LHCN-M2 (cell line): ENCODE measurements at regions not wholly inside any gene's neighbourhood (a gene's known extent, or its start where the extent isn't known, plus 50 kb on each side); places are given as distances from the start of the nearest gene placed in this dataset.

ENCODE experiments used
- DNase-seq: peaks from one replicate; pipeline ENCODE4 v3.0.0-alpha.2; 2012; ENCODE audit warnings: low read depth

DNA sequence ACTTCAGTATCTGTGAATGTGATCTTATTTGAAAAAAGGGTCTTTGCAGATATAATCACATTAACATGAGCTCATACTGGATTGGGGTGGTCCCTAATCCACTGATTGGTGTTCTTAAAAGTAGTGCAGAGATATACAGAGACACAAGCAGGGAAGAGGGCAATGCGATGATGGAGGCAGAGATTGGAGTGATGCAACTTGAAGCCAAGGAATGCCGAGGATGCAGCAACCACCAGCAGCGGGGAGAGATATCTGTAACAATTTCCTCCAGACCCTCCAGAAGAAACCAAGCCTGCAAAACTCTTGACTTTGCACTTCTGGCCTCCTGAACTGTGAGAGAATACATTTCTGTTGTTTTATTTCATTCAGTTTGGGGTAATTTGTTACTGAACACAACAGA, 171.0 kb upstream of the MBNL1 start:
- DNase-seq: no peak

DNA sequence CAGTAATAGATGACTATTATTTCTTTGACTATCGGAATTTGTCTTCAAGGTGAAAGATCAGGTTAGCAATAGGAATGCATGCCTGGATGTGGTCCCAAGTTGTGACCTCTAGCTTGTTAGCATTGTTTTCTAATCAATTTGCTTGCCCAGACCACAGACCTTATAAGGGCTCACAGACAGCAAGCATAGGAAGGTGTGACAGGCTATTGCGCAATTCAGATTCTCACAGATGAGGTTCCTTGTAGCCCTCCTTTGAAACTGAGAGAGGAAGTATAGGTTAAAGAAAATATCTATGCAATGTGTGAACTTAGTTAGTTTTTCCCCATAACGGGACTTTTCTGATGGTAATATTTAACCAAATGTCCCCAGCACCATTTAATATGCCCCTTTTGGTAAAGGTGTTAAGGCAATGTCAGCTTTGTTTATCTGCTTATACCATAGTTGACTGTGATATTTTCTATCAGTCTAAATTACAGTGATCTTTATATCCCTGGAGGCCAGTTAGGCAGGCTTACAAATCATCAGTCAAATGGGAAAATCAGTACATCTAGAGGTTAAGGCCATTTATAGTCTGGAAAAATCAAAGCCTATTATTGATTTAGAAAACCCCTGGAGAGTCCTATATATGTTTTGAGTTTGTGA, 168.1 kb upstream of the MBNL1 start:
- DNase-seq: no peak

DNA sequence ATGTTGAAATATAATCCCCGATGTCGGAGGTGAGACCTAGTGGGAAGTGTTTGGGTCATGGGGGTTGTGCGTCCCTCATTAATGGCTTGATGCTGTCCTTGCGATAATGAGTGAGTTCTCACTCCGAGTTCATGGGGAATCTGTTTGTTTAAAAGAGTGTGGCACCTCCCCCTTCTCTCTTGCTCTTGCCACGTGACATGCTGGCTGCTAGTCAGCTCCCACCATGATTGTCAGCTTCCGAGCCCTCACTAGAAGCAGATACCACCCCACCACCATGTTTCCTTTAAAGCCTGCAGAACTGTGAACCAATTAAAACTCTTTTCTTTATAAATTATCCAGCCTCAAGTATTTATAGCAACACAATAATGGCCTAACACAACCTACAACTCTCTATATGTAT, 166.3 kb upstream of the MBNL1 start:
- DNase-seq: no peak

- DNase-seq: no peak
These were observed 165.5 kb upstream of the MBNL1 start for GRCh38 chr3:152103257-152103656.

DNA sequence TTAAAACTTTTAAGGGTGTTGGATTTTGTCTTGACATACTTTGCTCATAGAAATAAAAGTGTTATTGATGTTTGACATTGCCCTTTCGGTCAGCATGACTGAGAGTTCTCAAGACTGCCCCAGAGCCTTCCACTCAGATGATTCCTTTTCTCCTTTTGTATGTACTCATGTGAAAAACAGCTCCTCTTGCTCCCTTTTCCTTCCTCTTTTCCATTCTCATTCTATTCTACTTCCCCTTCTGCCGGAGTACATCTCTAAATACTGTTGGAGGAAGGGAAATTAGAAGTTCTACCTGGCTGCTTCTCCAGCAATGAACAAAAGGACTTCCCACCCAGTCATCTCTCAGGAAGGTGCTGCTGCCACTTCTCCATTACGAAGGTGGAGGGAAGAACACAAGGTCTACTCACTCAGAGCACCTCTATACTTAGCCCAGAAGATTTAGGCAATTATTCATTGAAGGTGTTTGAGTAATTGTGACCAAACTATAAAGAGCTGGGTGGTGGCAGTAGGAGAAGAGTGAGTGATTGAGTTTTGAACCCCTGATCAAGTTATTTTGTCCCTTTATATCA, 163.8 kb upstream of the MBNL1 start:
- DNase-seq: no peak

DNA sequence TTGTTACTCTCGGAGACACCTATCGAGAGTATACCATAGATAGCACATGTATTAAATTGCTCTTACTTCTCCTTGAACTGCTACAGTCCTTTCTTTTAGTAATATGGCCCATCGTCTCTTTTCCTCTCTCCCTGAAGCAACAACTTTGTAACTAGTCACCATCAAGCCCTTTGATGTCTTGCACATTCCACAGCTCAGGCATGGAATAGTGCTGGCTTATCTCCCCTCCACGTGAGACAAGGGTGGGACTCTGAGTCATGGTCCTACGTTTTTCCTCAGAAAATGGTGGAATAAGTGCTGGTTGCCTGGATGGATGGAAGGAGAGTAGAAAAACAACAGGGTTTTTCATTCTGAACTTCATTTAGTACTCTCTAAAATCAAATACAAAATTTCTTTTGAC, 163.3 kb upstream of the MBNL1 start:
- no peak for DNase-seq

GRCh38 chr3:152109038-152109437, 159.7 kb upstream of the MBNL1 start:
- no peak for DNase-seq

GRCh38 chr3:152113413-152113812, 155.3 kb upstream of the MBNL1 start:
- no peak for DNase-seq

- no peak for DNase-seq
These were observed 154.6 kb upstream of the MBNL1 start for GRCh38 chr3:152113992-152114651.

GRCh38 chr3:152120601-152121269, 148.0 kb upstream of the MBNL1 start:
- peak; percentile 29 for DNase-seq

- DNase-seq: peak; percentile 84
These were observed 147.5 kb upstream of the MBNL1 start for GRCh38 chr3:152121270-152121636.

GRCh38 chr3:152122851-152123250, 145.9 kb upstream of the MBNL1 start:
- DNase-seq: no peak

DNA sequence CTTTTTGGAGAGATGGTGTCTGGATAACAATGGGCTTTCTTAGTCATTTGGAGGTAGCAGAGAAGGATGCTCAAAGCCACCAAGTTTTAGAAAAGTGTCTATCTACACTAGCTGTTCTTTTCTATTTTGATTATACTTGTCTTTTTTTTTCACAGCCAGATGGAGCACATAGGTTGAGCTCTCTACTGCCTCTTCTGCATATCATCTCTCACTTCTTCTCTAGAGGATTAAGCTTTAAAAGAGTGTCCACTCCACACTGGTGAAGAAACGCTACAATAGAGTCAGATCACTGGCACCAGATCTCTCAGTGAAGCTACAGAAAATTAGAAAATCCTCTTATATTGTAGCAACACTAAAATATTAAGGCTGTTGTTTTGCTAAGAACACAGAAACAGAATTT, 145.3 kb upstream of the MBNL1 start:
- DNase-seq: no peak

DNA sequence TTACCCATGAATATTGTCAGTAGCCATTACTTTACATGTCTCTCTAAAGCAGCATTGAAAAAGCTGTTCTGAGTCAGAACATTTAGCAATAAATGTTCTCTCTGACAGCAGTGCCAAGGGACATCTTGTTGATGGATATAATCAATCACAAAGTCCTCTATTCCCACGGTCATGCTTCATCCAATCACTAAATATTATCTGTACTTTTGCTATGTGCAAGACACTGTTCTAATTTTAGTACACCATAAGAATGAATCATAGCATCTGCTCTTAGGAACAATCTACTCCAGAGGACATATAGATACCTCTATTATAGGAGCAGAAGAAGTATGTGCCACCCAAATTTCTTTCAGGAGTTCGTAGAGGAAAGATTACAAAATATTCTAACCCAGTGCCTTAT, 142.5 kb upstream of the MBNL1 start:
- DNase-seq: peak; percentile 54

DNA sequence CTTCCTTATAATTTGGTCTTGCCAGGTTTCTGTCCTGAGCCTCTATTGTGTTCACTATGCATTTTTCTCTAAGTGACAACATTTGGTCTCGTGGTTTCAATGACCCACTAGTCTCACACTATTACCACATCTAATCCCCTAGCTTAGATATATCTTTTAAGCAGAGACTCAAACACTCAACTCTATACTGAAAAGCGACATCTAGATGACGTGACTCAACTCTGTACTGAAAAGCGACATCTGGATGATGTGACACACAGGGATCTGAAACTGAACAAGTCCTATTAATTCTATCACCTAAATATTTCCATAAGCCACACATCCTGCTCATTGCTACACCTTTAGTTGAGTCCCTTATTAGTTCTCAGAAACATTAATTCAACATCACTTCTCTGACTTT, 141.7 kb upstream of the MBNL1 start:
- peak; percentile 21 for DNase-seq

DNA sequence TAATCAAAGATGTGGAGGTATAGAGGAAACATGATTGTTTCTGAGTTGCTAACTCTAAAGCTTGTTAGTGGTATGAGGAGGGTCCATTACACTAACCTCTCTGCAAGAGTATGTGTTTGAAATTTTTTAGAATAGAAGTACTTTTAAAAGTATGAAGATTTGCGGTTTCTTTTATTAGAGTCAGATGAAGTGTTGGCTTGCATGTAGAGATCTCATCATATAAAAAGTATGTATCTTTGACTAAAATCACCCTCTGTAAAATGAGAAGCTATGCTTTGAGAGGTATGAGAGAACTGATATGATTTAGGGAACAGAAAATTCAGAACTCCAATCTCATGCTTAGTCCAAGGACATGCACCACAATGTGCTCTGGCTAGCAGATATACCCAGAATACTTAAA, 140.4 kb upstream of the MBNL1 start:
- no peak for DNase-seq

- DNase-seq: no peak
These were observed 129.1 kb upstream of the MBNL1 start for GRCh38 chr3:152139651-152140050.

GRCh38 chr3:152146461-152146860, 122.3 kb upstream of the MBNL1 start:
- no peak for DNase-seq

- no peak for DNase-seq
These were observed 121.0 kb upstream of the MBNL1 start for GRCh38 chr3:152147748-152148147.

DNA sequence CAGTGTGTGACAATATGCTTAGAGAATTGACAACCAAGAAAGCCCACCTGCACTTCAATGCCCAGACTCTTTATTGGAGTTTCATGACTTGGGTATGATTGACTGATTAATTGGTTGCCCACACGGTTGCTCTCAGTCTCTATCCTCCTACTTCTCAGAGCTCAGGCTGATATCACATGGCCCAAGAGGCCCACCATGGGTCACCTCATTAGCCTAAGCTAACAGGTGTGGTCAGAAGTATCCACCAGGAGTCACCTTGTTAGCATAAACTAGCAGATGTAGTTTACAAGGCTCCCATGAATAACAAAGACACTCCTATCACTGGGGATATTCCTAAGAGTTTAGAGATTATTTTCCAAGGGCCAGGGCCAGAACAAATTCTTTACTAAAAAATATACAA, 120.2 kb upstream of the MBNL1 start:
- DNase-seq: no peak

DNA sequence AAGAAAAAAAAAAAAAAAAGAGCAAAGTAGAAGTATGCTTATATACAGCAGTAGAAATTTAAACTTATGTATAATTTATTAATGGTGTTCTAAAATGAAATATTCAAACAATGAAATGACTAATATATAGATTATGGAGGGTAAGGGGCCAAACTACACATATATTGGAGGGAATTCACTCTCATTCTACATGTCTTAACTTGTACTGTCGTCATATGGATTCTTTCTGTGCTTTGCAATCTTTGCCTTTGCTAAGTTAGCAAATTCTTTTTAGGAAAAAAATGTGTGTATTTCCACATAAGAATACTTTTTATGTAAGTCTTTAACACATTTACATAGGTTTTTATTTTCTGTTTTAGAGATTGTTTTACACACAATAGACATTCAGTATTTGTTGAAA, 118.9 kb upstream of the MBNL1 start:
- no peak for DNase-seq

GRCh38 chr3:152151216-152151876, 117.4 kb upstream of the MBNL1 start:
- no peak for DNase-seq
